ENCODE measurements at regions not wholly inside any gene's neighbourhood (a gene's known extent, or its start where the extent isn't known, plus 50 kb on each side); places are given as distances from the start of the nearest gene placed in this dataset.

DNA sequence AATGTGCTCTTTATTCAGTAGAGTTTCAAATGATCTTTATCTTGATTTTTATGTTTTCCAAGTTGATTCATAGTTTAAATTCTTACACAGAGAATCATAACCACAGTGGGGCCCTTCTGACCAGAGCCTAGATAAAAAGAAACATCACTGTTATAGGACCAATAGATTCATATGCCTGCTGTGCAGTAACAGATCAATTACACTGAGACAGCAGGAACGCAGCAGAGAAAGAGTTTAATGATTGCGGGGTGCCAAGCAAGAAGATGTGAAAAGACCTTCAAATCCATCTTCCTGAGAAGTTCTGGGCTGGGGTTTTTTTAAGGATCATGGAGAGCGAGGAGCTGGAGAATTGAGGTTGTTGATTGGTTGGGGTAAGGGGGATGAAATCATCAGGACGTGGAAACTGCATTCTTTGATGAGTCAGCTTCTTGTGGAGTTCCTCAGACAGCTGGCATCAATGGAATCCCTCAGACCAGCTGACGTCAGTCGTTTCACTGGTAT is 346.6 kb downstream of the TBC1D4 start:
- DNase-seq (ENCODE audit: low read depth in 2 of 3, low spot score in 1 of 3): no peak

DNA sequence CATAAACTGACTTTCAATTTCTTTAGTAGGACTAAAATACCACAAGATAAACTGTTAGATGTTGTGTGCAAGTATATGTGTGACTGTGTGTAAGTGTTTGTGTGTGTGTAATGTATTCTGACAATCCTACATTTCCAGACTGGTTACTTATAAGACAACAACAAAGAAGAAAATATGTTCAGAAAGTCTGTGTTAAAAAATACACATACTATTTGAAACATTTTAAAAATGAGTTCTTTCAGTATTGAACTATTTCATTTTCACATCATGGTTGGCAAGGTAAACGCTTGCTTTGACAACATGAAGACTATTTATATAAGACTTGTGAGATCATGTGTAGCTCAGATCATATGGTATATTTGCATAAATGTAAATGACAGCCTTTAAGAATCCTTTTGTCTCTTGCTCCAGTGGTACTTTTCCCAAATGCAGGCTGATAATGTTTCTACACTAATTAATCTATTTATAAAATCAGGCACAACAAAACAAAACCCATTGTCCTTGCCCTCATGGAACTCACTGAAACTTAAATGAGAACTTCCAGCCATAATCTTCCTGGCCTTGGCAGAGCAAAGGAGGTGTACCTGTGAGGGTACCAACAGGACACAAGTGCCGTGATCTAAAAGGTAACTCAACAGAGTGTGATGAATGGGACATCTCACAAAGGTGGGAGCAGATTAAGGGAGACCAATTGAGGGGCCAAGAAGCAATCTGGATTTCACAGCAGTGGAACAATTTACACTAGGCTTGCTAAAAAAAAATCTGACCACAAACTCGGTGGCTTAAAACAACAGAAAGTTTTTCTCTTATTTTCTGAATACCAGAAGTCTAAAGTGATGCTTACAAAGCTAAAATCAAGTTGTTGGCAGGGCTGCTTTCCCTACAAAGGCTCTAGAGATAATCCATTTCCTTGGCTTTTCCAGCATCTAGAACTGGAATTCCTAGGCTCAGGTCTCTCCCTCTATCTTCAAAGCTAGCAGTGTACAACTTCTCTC is 349.0 kb downstream of the TBC1D4 start:
- no peak for DNase-seq (ENCODE audit: low read depth in 2 of 3, low spot score in 1 of 3)

DNA sequence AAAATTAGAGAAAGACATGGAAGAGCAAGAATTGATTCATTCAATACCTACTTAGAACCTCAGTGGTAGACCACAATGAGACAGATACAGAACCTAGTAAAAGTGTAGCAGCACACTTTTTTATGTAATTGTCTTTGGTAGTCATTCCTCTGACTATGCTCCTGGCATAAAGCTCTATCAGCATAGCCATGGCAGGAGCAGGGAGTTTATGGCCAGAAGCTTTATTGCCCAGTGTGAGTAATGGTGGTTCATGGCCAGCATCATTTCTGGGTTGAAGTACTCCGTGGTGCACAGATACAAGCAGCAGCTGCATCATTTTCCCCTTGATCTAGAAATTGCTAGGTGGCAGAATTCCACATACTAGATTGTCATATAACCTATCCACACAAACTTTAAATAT is 352.6 kb downstream of the TBC1D4 start:
- DNase-seq (ENCODE audit: low read depth in 2 of 3, low spot score in 1 of 3): no peak

GRCh38 chr13:75124415-75124814 is 357.6 kb downstream of the TBC1D4 start:
- DNase-seq (ENCODE audit: low read depth in 2 of 3, low spot score in 1 of 3): no peak

GRCh38 chr13:75123428-75123827 is 358.5 kb downstream of the TBC1D4 start:
- DNase-seq (ENCODE audit: low read depth in 2 of 3, low spot score in 1 of 3): no peak

GRCh38 chr13:75120085-75120484 is 361.9 kb downstream of the TBC1D4 start:
- DNase-seq (ENCODE audit: low read depth in 2 of 3, low spot score in 1 of 3): no peak

GRCh38 chr13:75115171-75115570 is 366.8 kb downstream of the TBC1D4 start:
- DNase-seq (ENCODE audit: low read depth in 2 of 3, low spot score in 1 of 3): no peak

DNA sequence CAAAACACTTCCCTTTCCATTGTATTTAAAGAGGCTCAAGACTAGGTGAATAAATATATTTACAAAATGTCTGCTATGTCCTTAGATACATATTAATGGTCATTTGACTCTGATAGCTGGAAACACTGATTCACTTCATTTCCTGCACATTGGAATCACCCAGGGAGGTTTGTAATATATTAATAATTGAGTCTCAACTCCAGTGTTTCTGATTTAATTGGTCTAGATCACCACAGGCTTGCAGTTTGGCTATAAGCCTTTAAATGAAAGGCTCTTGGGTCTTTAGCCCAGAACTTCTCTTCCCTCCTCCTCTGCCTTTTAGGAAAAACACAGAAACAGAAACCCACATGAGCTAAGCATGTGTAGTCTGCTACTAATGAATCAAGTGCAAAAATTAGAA is 378.0 kb downstream of the TBC1D4 start:
- DNase-seq (ENCODE audit: low read depth in 2 of 3, low spot score in 1 of 3): no peak

DNA sequence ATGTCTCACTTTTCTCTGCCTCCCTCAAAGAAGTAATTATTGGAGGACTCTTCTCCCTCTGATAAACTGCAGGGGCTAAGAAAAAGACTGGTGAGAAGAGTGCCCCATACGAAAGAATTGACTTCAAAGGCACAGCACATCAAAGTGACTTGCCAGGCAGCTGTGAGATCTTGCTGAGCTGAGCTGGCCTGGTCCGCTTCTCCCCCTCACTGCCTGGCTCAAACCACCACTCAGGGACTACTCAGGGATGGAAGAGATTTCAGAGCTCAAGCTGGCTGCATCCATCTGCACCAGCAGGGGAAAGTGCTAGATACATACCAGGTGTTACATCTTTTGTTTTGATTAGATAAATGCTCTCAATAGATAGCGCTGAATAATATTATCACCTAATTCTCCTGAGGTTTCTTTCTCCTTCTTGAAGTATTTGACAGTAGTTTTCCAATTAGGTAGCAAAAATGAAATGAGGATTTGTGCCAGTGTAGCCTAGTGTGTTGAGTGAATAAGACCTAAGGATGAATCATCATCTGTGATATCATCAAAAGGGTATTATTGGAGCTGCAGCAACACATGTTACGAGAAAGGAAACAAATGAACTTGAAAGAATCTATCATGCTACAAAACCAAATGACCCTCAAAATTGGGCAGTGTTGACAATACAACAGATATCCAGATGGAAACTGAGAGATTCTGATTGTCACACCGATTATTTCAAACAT is 379.8 kb downstream of the TBC1D4 start:
- DNase-seq (ENCODE audit: low read depth in 2 of 3, low spot score in 1 of 3): no peak

GRCh38 chr13:75101348-75101747 is 380.6 kb downstream of the TBC1D4 start:
- DNase-seq (ENCODE audit: low read depth in 2 of 3, low spot score in 1 of 3): no peak

GRCh38 chr13:75092143-75092542 is 389.8 kb downstream of the TBC1D4 start:
- DNase-seq (ENCODE audit: low read depth in 2 of 3, low spot score in 1 of 3): no peak

- DNase-seq (ENCODE audit: low read depth in 2 of 3, low spot score in 1 of 3): no peak
Observed at GRCh38 chr13:75091718-75092117, 390.3 kb downstream of the TBC1D4 start.

- no peak for DNase-seq (ENCODE audit: low read depth in 2 of 3, low spot score in 1 of 3)
Observed at GRCh38 chr13:75090872-75091615, 390.9 kb downstream of the TBC1D4 start.

- no peak for DNase-seq (ENCODE audit: low read depth in 2 of 3, low spot score in 1 of 3)
Observed at GRCh38 chr13:75088915-75089314, 393.1 kb downstream of the TBC1D4 start.

GRCh38 chr13:75079226-75079625 is 402.7 kb downstream of the TBC1D4 start:
- DNase-seq (ENCODE audit: low read depth in 2 of 3, low spot score in 1 of 3): no peak

- DNase-seq (ENCODE audit: low read depth in 2 of 3, low spot score in 1 of 3): no peak
Observed at GRCh38 chr13:75076476-75076875, 405.5 kb downstream of the TBC1D4 start.

- DNase-seq (ENCODE audit: low read depth in 2 of 3, low spot score in 1 of 3): no peak
Observed at GRCh38 chr13:75073786-75074185, 408.2 kb downstream of the TBC1D4 start.

DNA sequence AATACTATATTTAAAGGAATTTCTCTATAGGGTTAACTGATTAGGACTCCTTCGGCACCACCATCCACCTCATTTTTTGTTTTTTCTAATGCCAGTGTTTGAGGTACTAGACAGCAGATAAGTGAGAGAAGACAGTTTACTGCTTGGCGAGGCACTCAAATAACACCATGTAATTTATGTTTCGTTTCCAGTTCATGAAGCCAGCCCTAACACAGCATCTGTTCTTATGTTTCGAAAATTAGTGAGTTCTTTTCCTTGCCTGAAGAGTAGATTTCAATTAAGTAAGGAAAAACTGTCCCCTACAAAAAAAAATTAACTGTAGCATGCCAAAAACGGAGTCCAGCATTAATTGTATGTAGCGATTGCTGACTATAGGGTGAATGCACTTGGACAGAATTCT is 409.1 kb downstream of the TBC1D4 start:
- DNase-seq (ENCODE audit: low read depth in 2 of 3, low spot score in 1 of 3): no peak

DNA sequence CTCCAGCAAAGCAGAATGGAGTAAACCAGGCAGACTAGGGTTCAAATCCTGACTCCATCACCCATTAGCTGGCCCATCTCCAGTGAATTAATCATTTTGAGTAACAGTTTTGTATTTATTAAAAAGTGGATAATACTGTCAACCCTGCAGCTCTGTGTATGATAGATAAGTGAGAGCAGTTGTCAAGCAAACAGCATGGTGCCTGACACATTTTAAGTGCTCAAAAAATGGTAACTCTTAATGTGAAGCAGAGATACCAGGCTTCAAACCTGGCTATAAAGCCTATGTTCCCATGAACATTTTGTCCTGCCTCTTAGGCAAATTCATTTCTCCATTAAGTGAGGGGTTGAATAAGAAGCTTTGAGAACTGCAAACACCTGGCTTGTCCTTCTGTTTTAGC is 409.6 kb downstream of the TBC1D4 start:
- no peak for DNase-seq (ENCODE audit: low read depth in 2 of 3, low spot score in 1 of 3)

DNA sequence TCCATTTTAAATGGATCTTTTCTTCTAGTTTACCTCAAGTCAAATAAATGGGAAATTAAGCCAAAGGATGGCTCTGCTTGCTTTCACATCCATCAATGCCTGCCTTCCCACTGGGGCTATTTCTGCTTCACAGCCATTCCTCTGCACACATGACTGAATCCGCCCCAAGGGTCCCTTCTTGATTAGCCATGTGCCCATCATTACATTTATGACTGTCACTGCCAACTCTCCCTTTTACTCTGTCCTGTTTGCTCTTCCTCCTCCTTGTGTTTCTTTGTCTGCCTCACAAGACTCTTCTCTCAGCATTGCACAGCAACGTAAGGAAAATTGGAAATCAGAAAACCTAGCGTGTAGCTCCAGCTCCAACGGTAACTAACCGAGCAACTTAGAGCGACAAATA is 410.2 kb downstream of the TBC1D4 start:
- no peak for DNase-seq (ENCODE audit: low read depth in 2 of 3, low spot score in 1 of 3)

DNA sequence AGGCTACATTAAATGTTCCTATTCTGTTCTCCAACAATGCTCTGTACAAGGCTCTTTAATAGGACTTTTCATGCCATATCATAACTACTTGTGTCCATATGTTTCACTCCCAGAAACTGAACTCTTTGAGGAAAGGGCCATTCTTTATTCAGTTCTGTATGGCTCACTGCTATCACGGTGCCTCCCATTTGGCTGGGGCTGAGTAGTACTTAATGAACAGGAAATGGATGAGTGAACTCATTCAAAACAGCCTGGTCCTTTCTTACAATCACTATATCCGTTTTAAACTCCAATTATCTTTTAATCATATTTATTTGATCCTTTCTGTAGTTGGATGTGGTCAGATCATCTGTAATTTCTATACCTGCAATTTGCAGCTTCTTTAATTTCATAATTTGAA is 410.6 kb downstream of the TBC1D4 start:
- DNase-seq (ENCODE audit: low read depth in 2 of 3, low spot score in 1 of 3): no peak

Measured in stimulated activated CD4-positive, alpha-beta T cell treated with anti-CD3 and anti-CD28 coated beads, Interleukin-12 subunit alpha, Interleukin-12 subunit beta, amount 100 ng/mL, for 48 hours (primary cell).